GM18870 (cell line): ENCODE measurements at regions not wholly inside any gene's neighbourhood (a gene's known extent, or its start where the extent isn't known, plus 50 kb on each side); places are given as distances from the start of the nearest gene placed in this dataset.

ENCODE experiments used
- ATAC-seq: cut with Tn5 transposase; IDR thresholded peaks from one replicate; pipeline ENCODE4 v1.9.1; 2021; ENCODE audit warnings: moderate library complexity; ENCODE audit not compliant: unreplicated experiment

GRCh38 chr7:47691988-47692387 is 110.1 kb upstream of the TNS3 start:
- no peak for ATAC-seq

GRCh38 chr7:47690902-47691558 is 109.1 kb upstream of the TNS3 start:
- no peak for ATAC-seq

GRCh38 chr7:47689558-47689957 is 107.6 kb upstream of the TNS3 start:
- ATAC-seq = no peak

- no peak for ATAC-seq
These were observed 106.6 kb upstream of the TNS3 start for GRCh38 chr7:47688311-47689100.

- no peak for ATAC-seq
These were observed 103.9 kb upstream of the TNS3 start for GRCh38 chr7:47685712-47686376.

GRCh38 chr7:47685151-47685550 is 103.2 kb upstream of the TNS3 start:
- no peak for ATAC-seq

- no peak for ATAC-seq
These were observed 102.8 kb upstream of the TNS3 start for GRCh38 chr7:47684728-47685127.

- no peak for ATAC-seq
These were observed 101.6 kb upstream of the TNS3 start for GRCh38 chr7:47683485-47683898.

- ATAC-seq = no peak
These were observed 101.0 kb upstream of the TNS3 start for GRCh38 chr7:47682874-47683273.

- no peak for ATAC-seq
These were observed 99.4 kb upstream of the TNS3 start for GRCh38 chr7:47681249-47681810.

- no peak for ATAC-seq
These were observed 96.9 kb upstream of the TNS3 start for GRCh38 chr7:47678641-47679380.

GRCh38 chr7:47677664-47678063 is 95.8 kb upstream of the TNS3 start:
- no peak for ATAC-seq

- ATAC-seq = no peak
These were observed 95.2 kb upstream of the TNS3 start for GRCh38 chr7:47677093-47677492.

- no peak for ATAC-seq
These were observed 91.1 kb upstream of the TNS3 start for GRCh38 chr7:47672977-47673381.

GRCh38 chr7:47672271-47672791 is 90.4 kb upstream of the TNS3 start:
- no peak for ATAC-seq

- ATAC-seq = no peak
These were observed 89.4 kb upstream of the TNS3 start for GRCh38 chr7:47671358-47671757.

GRCh38 chr7:47670729-47671128 is 88.8 kb upstream of the TNS3 start:
- ATAC-seq = peak; percentile 80

- ATAC-seq = peak; percentile 1
These were observed 88.0 kb upstream of the TNS3 start for GRCh38 chr7:47669901-47670384.

- ATAC-seq = peak; percentile 79
These were observed 87.4 kb upstream of the TNS3 start for GRCh38 chr7:47669178-47669891.
